Activated T-cell treated with anti-CD3 and anti-CD28 coated beads, Interleukin-2, amount 50 U/mL, for 24 hours (primary cell): ENCODE measurements at regions not wholly inside any gene's neighbourhood (a gene's known extent, or its start where the extent isn't known, plus 50 kb on each side); places are given as distances from the start of the nearest gene placed in this dataset.
"Not testable (repeated sequence)": the region's sequence is repeated elsewhere in the genome, so short reads cannot be mapped to it uniquely, and the experiment has no call there.

ENCODE experiments used
- DNase-seq: peaks from one replicate; pipeline ENCODE4 v3.0.0-alpha.2; 2020
- H3K27ac Mint-ChIP-seq: 2 replicates; pipeline ENCODE4 v1.8.0; 2020; ENCODE audit warnings: mild to moderate bottlenecking, mixed read lengths
- H3K27me3 Mint-ChIP-seq: 2 replicates; pipeline ENCODE4 v1.8.0; 2020; ENCODE audit warnings: mixed read lengths
- H3K36me3 Mint-ChIP-seq: 2 replicates; pipeline ENCODE4 v1.8.0; 2020; ENCODE audit warnings: low read depth, mixed read lengths
- H3K4me1 Mint-ChIP-seq: 2 replicates; pipeline ENCODE4 v1.8.0; 2020; ENCODE audit warnings: low read depth, mixed read lengths
- H3K4me3 Mint-ChIP-seq: 2 replicates; pipeline ENCODE4 v1.8.0; 2020; ENCODE audit warnings: mild to moderate bottlenecking, moderate library complexity, mixed read lengths
- H3K9me3 Mint-ChIP-seq: 2 replicates; pipeline ENCODE4 v1.8.0; 2020; ENCODE audit warnings: mixed read lengths

DNA sequence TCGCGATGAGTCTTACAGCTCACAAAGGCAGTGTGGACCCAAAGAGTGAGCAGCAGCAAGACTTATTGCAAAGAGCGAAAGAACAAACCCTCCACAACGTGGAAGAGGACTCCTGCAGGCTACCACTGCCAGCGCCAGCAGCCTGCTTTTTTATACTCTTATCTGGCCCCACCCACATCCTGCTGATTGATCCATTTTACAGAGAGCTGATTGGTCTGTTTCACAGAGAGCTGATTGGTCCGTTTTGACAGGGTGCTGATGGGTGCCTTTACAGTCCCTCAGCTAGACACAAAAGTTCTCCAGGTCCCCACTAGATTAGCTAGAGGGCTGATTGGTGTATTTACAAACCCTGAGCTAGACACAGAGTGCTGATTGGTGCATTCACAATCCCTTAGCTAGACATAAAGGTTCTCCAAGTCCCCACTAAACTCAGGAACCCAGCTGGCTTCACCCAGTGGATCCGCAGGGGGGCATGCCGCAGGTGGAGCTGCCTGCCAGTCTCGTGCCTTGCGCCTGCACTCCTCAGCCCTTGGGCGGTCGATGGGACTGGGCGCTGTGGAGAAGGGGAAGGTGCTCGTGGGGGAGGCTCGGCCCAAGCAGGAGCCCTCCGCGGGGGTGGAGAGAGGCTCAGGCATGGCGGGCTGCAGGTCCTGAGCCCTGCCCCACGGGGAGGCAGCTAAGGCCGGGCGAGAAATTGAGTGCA, 75.7 kb downstream of the QDPR start:
- H3K4me1 Mint-ChIP-seq, H3K27ac Mint-ChIP-seq, H3K27me3 Mint-ChIP-seq, DNase-seq, H3K9me3 Mint-ChIP-seq, H3K36me3 Mint-ChIP-seq, H3K4me3 Mint-ChIP-seq: not testable (repeated sequence)

DNA sequence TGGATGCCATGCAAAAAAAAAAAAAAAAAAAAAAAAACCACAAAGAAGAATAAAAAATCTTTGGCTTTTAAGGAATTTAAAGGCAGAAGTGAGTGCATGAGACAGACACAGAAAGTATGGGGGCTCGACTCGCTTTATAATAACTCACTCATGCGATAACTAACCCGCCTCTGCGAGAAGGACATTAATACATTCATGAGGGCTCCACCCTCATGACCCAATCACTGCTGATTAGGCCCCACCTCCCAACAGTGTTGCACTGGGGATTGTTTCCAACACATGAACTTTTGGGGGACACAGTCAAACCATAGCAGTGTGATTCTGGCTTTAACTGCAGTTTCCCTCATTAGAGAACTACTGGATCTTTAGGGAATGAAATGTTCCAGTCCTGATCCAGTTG, 78.1 kb downstream of the QDPR start:
- H3K27me3 Mint-ChIP-seq: no peaks in the 10 kb centered on the region
- H3K4me3 Mint-ChIP-seq: no peak overlapping the region
- no peak overlapping the region for H3K27ac Mint-ChIP-seq
- no peak for DNase-seq
- no peaks in the 10 kb centered on the region for H3K36me3 Mint-ChIP-seq
- peaks cover 3% of the 10 kb centered on the region for H3K9me3 Mint-ChIP-seq
- no peaks in the 10 kb centered on the region for H3K4me1 Mint-ChIP-seq

DNA sequence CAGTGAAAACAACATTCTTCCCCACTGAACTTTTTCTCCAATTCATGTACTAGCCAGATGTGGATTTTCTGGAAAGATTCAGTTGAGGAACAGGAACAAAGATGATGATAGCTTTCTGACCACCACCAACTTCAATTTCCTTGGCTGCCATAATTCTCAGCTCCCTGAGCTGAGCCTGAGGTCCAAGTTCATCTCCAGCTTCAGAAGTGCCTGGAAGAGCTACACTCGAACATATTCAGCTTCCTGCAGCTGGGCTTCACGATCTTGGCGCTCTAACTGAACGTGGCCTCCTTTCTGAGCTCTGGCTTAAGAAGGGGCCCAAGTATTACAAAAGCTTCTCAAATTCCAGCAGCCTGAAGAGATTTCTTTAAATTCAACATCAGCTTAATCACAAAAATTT, 83.9 kb downstream of the QDPR start:
- H3K27ac Mint-ChIP-seq: no peak overlapping the region
- H3K27me3 Mint-ChIP-seq: no peaks in the 10 kb centered on the region
- no peaks in the 10 kb centered on the region for H3K36me3 Mint-ChIP-seq
- no peaks in the 10 kb centered on the region for H3K4me1 Mint-ChIP-seq
- no peaks in the 10 kb centered on the region for H3K9me3 Mint-ChIP-seq
- H3K4me3 Mint-ChIP-seq: no peak overlapping the region
- DNase-seq: no peak

DNA sequence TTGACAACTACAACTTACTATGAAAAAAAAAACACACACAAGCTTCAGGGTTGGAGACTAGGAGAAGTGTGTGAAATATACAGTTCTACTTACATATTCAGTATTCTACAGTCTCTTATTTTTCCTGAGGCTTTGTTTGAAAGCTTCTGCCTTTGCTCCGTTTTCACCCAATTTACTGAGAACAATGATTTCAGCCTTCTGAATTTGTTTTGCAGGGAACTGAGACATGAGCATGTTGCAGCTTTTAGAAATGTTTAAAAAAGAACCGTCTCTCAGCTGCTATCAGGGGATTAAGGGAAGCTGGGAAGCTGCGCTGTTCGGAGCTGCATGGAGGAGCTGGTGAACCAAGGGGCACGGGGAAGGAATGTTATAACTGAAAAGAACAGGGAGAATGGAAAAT, 85.7 kb downstream of the QDPR start:
- Mint-ChIP-seq H3K4me3 (no peak overlapping the region), H3K9me3 (no peaks in the 10 kb centered on the region), H3K27ac (no peak overlapping the region), H3K27me3 (no peaks in the 10 kb centered on the region), H3K4me1 (no peaks in the 10 kb centered on the region), H3K36me3 (no peaks in the 10 kb centered on the region)
- DNase-seq: no peak

DNA sequence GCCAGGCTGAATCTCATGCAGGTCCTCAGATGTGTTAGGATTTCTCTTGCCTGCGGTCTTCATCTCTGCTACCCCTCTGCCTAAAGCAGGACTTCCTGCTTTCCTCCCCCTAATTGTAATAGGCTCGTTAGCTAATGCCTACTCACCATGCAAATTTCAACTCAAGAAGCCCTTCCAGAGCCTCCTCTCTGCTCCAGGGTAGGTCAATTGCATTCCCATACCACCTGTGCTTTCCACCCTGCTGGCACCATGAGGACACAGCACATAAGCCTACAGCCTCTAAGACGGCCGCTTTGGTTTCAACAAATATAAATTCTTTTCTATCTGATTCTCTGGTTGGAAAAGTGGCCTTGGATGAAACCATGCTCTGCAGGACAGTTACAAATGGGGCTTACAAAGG, 93.9 kb downstream of the QDPR start:
- peaks cover 9% of the 10 kb centered on the region for H3K9me3 Mint-ChIP-seq
- H3K27ac Mint-ChIP-seq: no peak overlapping the region
- peaks cover 10% of the 10 kb centered on the region for H3K27me3 Mint-ChIP-seq
- H3K36me3 Mint-ChIP-seq: no peaks in the 10 kb centered on the region
- no peak overlapping the region for H3K4me3 Mint-ChIP-seq
- H3K4me1 Mint-ChIP-seq: no peaks in the 10 kb centered on the region
- no peak for DNase-seq

DNA sequence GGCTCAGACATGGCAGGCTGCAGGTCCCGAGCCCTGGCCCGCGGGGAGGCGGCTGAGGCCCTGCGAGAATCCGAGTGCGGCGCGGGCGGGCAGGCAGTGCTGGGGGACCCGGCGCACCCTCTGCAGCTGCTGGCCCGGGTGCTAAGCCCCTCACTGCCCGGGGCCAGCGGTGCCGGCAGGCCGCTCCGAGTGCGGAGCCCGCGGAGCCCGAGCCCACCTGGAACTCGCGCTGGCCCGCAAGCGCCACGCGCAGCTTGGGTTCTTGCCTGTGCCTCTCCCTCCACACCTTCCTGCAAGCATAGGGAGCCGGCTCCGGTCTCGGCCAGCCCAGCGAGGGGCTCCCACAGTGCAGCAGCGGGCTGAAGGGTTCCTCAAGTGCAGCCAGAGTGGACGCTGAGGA, 97.5 kb downstream of the QDPR start:
- Mint-ChIP-seq H3K4me1 (no peaks in the 10 kb centered on the region), H3K9me3 (peaks cover 9% of the 10 kb centered on the region), H3K27me3 (peaks cover 8% of the 10 kb centered on the region), H3K27ac (no peak overlapping the region), H3K36me3 (no peaks in the 10 kb centered on the region), H3K4me3 (no peak overlapping the region)
- no peak for DNase-seq

DNA sequence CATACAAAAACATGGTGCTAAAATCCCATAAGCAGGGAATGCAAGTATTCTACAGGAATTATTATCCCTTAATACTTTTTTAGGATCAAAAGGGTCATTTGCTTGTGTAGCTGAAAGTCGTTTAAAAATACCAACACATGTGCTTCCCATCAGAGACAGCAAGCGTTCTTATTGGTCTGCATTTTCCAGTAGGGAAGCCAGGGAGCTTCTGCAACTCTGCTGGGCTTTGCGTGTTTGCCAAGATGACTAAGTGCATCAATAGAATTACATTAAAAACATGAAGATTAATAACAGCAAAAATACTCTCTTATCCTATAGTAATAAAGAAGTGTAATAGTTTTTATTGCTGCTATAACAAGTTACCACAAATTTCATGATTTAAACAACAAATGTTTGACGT, 111.2 kb downstream of the QDPR start:
- Mint-ChIP-seq H3K27me3 (peaks cover 2% of the 10 kb centered on the region), H3K36me3 (no peaks in the 10 kb centered on the region), H3K4me1 (no peaks in the 10 kb centered on the region), H3K27ac (no peak overlapping the region), H3K9me3 (no peaks in the 10 kb centered on the region), H3K4me3 (no peak overlapping the region)
- no peak for DNase-seq

DNA sequence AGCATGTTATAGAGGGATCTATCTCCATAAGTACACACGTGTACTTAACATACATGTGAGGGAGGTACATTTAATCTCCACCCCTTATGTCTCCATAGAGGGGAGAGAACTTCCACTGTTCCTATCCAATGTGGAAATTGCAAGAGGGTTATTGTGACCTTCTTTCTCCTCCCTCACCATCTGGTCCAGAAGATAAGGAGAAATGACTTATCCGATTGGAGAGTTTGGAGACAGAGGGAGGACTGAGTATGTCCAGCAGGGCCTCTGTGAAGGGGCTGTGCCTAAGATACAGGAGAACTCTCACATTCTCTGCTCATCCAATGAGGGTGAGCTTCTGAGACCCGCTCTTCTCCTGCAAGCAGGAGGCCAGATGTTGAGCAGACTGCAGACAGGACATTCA, 113.1 kb downstream of the QDPR start:
- peaks cover 2% of the 10 kb centered on the region for H3K27me3 Mint-ChIP-seq
- H3K4me3 Mint-ChIP-seq: no peak overlapping the region
- H3K27ac Mint-ChIP-seq: no peak overlapping the region
- DNase-seq: no peak
- H3K9me3 Mint-ChIP-seq: no peaks in the 10 kb centered on the region
- H3K36me3 Mint-ChIP-seq: no peaks in the 10 kb centered on the region
- no peaks in the 10 kb centered on the region for H3K4me1 Mint-ChIP-seq

DNA sequence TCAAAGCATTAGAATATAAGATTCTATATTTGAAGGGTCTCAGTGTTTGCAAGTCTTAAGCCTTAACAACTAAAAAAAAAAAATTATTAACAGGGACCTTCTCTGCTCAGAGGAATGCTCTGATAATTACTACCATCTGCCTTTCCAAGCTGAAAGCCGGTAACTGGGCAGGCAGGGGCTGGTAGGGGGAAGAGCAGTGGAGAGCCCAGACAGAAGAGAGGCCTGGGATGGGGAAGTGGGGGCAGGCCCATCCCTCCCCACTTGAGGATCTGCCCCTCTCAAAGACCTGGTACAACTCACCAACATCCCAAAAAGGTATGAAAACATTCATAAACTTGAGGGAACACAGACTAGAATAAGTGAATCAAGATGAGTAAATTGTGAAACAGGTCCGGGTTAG, 113.9 kb downstream of the QDPR start:
- Mint-ChIP-seq H3K27ac (no peak overlapping the region), H3K27me3 (peaks cover 2% of the 10 kb centered on the region), H3K9me3 (no peaks in the 10 kb centered on the region), H3K36me3 (no peaks in the 10 kb centered on the region), H3K4me1 (no peaks in the 10 kb centered on the region), H3K4me3 (no peak overlapping the region)
- DNase-seq: no peak

DNA sequence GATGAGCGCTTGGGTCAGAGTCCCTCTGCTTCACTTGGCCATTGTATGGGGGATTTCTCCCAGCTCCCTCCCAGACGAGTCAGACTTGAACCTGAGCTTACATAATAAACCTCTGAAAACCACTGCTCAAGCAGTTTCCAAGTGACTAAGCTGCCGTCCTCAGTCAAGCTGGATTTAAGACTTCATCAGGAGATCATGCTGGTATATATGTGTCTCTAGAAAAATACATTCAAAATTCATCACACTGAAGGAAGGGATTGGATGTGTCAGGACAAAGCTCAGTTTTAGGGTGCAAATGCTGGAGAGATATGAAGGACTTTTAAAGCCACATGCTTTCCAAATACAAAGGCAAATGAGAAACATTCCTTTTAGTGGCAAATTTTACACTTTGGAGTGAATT, 114.3 kb downstream of the QDPR start:
- Mint-ChIP-seq H3K27ac (no peak overlapping the region), H3K27me3 (no peaks in the 10 kb centered on the region), H3K9me3 (no peaks in the 10 kb centered on the region), H3K36me3 (no peaks in the 10 kb centered on the region), H3K4me3 (no peak overlapping the region), H3K4me1 (no peaks in the 10 kb centered on the region)
- no peak for DNase-seq

DNA sequence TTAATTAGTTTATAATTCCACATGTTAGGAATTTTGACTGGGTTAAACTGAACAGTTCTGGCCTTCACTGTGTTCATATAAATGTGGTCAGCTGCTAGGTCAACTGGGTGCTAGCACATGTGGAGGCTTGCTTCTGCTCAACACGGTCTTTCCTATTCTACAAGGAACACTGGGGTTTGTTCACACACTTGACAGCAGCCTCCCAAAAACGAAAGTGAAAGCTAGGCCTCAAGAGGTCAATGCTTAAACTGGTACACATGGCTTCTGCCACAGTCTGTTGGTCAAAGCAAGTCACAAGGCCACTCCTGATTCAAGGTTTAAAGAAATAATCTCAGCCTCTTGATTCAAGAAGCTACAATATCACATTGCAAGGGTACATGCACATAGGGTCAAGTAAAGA, 126.5 kb downstream of the QDPR start:
- DNase-seq: no peak
- no peak overlapping the region for H3K4me3 Mint-ChIP-seq
- peaks cover 20% of the 10 kb centered on the region for H3K4me1 Mint-ChIP-seq
- H3K27ac Mint-ChIP-seq: no peak overlapping the region
- peaks cover 2% of the 10 kb centered on the region for H3K9me3 Mint-ChIP-seq
- H3K27me3 Mint-ChIP-seq: no peaks in the 10 kb centered on the region
- H3K36me3 Mint-ChIP-seq: no peaks in the 10 kb centered on the region

DNA sequence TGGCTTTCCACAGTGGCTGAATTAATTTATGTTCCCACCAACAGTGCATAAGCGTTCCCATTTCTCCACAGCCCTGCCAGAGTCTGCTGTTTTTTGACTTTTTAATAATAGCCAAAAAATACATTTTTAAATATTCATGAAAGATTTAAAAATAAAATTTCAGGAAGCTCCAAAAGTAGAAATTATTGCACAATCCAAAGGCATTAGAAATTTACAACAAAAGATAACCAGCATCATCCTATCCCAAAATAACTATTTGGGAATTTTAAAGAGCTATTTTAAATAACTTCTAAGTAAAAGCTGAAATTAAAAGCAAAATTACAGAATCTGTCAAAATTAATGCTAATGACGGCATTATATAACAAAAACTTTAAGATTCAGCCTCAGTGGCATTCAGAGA, 131.5 kb downstream of the QDPR start:
- no peak for DNase-seq
- H3K27me3 Mint-ChIP-seq: no peaks in the 10 kb centered on the region
- no peaks in the 10 kb centered on the region for H3K36me3 Mint-ChIP-seq
- peaks cover 2% of the 10 kb centered on the region for H3K9me3 Mint-ChIP-seq
- H3K4me1 Mint-ChIP-seq: peaks cover 11% of the 10 kb centered on the region
- H3K27ac Mint-ChIP-seq: no peak overlapping the region
- H3K4me3 Mint-ChIP-seq: no peak overlapping the region

DNA sequence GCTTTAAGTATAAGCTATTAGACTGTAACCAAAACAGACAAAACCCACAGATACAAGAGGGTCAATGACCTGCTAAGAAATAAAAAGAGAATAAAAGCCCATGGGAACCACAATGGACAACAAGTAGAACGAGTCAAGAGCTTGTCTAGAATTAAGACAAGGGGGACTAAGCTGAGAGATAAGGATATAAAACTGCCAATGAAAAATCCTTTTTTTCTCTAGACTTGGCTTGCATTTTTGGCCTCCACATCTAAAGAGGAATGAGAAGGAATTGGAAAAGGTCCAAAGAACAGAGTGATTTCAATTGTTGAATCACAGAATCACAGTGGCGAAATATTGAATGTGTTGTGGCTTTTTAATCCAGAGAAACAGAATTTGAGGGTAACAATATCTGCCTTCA, 135.7 kb downstream of the QDPR start:
- Mint-ChIP-seq H3K27ac (no peak overlapping the region), H3K4me1 (peaks cover 3% of the 10 kb centered on the region), H3K9me3 (no peaks in the 10 kb centered on the region), H3K27me3 (no peaks in the 10 kb centered on the region), H3K36me3 (no peaks in the 10 kb centered on the region), H3K4me3 (no peak overlapping the region)
- DNase-seq: no peak

DNA sequence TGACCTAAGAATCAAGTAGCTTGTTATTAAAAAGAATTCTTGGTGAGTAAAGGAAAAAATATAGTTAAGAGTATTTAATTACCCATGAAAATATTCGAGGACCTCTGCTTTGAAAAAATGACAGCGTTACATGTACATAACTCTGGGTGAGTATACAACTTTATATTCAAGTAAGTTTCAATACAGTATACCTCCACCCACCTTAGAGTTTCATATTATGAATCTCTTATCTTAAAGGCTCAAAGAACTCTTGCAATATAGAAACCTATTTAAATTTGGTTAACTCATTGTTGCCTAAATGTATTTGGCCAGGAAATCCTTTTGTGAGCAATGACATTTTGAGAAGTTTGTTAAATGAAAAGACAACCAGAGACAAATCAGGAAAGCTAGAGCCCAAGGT, 138.2 kb downstream of the QDPR start:
- no peak overlapping the region for H3K4me3 Mint-ChIP-seq
- no peaks in the 10 kb centered on the region for H3K9me3 Mint-ChIP-seq
- no peaks in the 10 kb centered on the region for H3K36me3 Mint-ChIP-seq
- peaks cover 3% of the 10 kb centered on the region for H3K4me1 Mint-ChIP-seq
- no peaks in the 10 kb centered on the region for H3K27me3 Mint-ChIP-seq
- DNase-seq: no peak
- H3K27ac Mint-ChIP-seq: no peak overlapping the region

DNA sequence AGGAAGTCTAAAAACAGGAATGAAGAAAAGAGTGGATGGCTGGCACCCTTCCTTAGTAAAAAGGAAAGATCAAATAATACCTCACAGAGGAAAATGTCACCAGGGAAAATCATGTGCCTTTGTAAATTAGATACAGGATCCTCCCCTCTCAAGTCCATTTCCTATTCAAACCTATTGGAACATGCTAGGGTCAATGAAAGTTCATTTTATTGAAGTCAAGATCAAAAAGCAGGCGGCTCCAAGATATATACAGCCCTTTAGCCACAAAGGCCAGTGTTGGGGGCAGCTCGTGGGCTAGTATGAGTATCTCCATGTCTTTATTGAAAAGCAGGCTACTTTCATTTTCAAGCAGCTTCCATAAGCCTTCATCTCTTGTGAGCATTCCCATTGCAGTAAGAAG, 141.1 kb downstream of the QDPR start:
- no peaks in the 10 kb centered on the region for H3K27me3 Mint-ChIP-seq
- H3K27ac Mint-ChIP-seq: no peak overlapping the region
- no peak overlapping the region for H3K4me3 Mint-ChIP-seq
- DNase-seq: no peak
- no peaks in the 10 kb centered on the region for H3K36me3 Mint-ChIP-seq
- H3K9me3 Mint-ChIP-seq: peaks cover 4% of the 10 kb centered on the region
- H3K4me1 Mint-ChIP-seq: peaks cover 3% of the 10 kb centered on the region

DNA sequence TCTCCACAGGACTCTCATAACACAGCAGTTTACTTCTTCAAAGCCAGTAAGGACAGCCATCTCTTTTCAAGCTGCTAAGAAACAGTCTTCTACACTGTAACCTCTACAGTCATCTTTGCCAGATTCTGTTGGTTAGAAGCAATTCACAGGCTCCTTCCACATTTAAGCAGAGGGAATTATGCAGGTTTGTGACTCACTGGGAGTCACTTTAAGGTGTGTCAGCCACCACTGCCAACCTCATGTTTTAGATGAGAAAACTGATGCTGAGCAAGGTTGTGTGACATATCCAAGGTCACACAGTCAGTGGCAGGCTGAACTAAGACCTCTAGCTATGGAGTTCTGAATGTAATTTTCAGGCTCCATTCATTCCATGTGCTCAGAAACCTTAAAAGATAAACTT, 143.5 kb downstream of the QDPR start:
- Mint-ChIP-seq H3K27me3 (no peaks in the 10 kb centered on the region), H3K4me3 (no peak overlapping the region), H3K27ac (no peak overlapping the region), H3K36me3 (no peaks in the 10 kb centered on the region), H3K9me3 (peaks cover 4% of the 10 kb centered on the region), H3K4me1 (no peaks in the 10 kb centered on the region)
- no peak for DNase-seq
